Epithelial cell of proximal tubule (primary cell): ENCODE measurements at regions not wholly inside any gene's neighbourhood (a gene's known extent, or its start where the extent isn't known, plus 50 kb on each side); places are given as distances from the start of the nearest gene placed in this dataset.

ENCODE experiments used
- DNase-seq: peaks from one replicate; pipeline ENCODE4 v3.0.0-alpha.2; 2011; ENCODE audit warnings: low read depth
- H3K4me3 ChIP-seq: 2 replicates; pipeline ENCODE4 v1.5.1; 2011; ENCODE audit warnings: low read depth, mild to moderate bottlenecking, low read length
- TF ChIP-seq, protein P1 (sequence below): conservative IDR thresholded peaks from 2 replicates; pipeline ENCODE4 v1.5.1; 2012; ENCODE audit warnings: low read depth, mild to moderate bottlenecking, low read length

GRCh38 chr4:14091966-14092365 is 464.4 kb upstream of the BOD1L1 start:
- no peak for DNase-seq
- no peak overlapping the region for H3K4me3 ChIP-seq
- TF ChIP-seq, protein P1, sequence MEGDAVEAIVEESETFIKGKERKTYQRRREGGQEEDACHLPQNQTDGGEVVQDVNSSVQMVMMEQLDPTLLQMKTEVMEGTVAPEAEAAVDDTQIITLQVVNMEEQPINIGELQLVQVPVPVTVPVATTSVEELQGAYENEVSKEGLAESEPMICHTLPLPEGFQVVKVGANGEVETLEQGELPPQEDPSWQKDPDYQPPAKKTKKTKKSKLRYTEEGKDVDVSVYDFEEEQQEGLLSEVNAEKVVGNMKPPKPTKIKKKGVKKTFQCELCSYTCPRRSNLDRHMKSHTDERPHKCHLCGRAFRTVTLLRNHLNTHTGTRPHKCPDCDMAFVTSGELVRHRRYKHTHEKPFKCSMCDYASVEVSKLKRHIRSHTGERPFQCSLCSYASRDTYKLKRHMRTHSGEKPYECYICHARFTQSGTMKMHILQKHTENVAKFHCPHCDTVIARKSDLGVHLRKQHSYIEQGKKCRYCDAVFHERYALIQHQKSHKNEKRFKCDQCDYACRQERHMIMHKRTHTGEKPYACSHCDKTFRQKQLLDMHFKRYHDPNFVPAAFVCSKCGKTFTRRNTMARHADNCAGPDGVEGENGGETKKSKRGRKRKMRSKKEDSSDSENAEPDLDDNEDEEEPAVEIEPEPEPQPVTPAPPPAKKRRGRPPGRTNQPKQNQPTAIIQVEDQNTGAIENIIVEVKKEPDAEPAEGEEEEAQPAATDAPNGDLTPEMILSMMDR: no peak

- TF ChIP-seq, protein P1: no peak
- H3K4me3 ChIP-seq: no peak overlapping the region
- no peak for DNase-seq
Measured at GRCh38 chr4:14092741-14093140, 465.2 kb upstream of the BOD1L1 start.

DNA sequence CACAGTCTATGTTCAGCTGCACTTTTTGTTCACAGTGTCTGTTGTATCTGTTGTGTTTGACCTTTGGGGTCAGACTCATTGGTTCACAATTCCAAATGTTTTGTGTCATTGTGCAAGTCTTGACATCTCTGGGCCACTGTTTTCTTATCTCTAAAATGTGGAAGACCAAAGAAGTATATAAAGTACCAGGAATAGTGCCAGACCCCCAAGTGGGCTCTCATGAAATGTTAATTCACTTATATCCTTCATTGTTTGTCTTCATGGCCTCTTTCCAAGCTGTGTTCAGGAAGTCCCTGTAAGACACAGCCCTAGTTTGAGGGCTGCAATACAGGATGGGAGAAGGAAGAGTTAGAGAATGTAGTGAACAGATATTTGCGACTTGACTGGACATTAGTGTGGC is 468.3 kb upstream of the BOD1L1 start:
- DNase-seq: no peak
- TF ChIP-seq, protein P1: no peak
- no peak overlapping the region for H3K4me3 ChIP-seq

DNA sequence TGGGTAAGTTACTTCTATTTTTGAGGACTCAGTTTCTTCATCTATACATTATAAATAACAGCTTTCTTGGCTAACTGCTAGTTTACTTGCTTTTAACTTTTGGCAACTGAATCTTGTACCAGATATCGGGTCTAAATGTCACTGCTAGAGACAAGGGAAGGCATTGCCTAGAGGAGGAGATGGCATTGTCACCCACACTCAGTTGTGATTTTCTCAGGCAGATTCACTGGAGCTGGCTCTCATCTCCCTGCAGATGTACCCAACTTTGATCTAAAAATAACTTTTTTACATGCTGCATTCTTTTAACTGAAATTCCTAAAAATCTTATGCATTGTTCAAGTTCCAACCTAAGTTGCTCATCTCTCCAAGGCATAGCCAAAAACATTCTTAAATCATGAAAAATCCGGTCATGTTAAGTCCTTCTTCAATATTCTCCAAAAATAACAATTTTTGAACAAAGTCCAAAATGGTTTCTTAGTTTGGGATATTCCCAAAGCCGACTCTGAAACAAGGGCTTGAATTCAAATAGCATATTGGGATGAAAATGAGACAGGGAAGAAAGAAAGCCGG is 469.0 kb upstream of the BOD1L1 start:
- TF ChIP-seq, protein P1: no peak
- H3K4me3 ChIP-seq: no peak overlapping the region
- no peak for DNase-seq

DNA sequence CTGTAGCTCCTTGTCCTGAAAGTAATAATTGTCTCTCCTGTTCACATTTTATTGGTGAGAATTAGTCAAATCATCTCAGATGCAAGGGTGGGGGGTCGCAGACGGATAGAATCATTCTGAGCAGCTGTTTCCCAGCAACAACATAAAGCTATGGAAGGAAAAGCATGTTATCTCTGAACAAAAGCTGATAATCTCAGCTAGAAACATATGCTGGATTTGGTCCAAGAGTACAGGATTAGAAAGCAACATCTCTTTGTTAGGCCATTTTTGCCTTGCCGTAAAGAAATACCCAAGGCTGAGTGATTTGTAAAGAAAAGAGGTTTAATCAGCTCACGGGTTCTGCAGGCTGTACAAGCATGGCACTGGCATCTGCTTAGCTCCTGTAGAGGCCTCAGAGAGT is 472.8 kb upstream of the BOD1L1 start:
- no peak overlapping the region for H3K4me3 ChIP-seq
- TF ChIP-seq, protein P1: no peak
- no peak for DNase-seq

- H3K4me3 ChIP-seq: no peak overlapping the region
- peak; percentile 42 for DNase-seq
- TF ChIP-seq, protein P1: no peak
Measured at GRCh38 chr4:14110407-14110806, 482.9 kb upstream of the BOD1L1 start.

GRCh38 chr4:14111730-14112181 is 484.2 kb upstream of the BOD1L1 start:
- DNase-seq: no peak
- H3K4me3 ChIP-seq: no peak overlapping the region
- TF ChIP-seq, protein P1: no peak
